Muscle of leg (tissue), 3 donors: ENCODE measurements at regions not wholly inside any gene's neighbourhood (a gene's known extent, or its start where the extent isn't known, plus 50 kb on each side); places are given as distances from the start of the nearest gene placed in this dataset.
"Not testable (repeated sequence)": the region's sequence is repeated elsewhere in the genome, so short reads cannot be mapped to it uniquely, and the experiment has no call there.

Experiments
- DNase-seq: peaks from one replicate; pipeline ENCODE4 v3.0.0; 2013
- H3K27ac ChIP-seq: one replicate; pipeline ENCODE4 v1.5.1; 2013; ENCODE audit warnings: mild to moderate bottlenecking, low read length, control low read depth
- H3K27me3 ChIP-seq: one replicate; pipeline ENCODE4 v1.6.1; 2013; ENCODE audit warnings: low read length; ENCODE audit not compliant: control insufficient read depth, insufficient read depth
- H3K36me3 ChIP-seq: one replicate; pipeline ENCODE4 v1.6.1; 2013; ENCODE audit warnings: low read length; ENCODE audit not compliant: control insufficient read depth, insufficient read depth
- H3K4me1 ChIP-seq: one replicate; pipeline ENCODE4 v1.6.1; 2013; ENCODE audit warnings: low read length; ENCODE audit not compliant: control insufficient read depth, insufficient read depth
- H3K4me3 ChIP-seq: one replicate; pipeline ENCODE4 v1.5.1; 2013; ENCODE audit warnings: low read length, control low read depth
- H3K9me3 ChIP-seq: replicated peaks from 2 replicates; pipeline ENCODE4 v1.6.1; 2013; ENCODE audit warnings: low read depth, low read length; ENCODE audit not compliant: control insufficient read depth
- WGBS: methylation state at CpG from one replicate; pipeline ENCODE4 v1.1.5; 2013; ENCODE audit warnings: missing lambda C conversion rate; ENCODE audit not compliant: insufficient coverage; 5-methylcytosine and 5-hydroxymethylcytosine counted together

- Histone ChIP-seq H3K4me3 (no peak overlapping the region), H3K9me3 (peaks cover 16% of the 10 kb centered on the region), H3K27ac (no peak overlapping the region), H3K4me1 (no peaks in the 10 kb centered on the region), H3K27me3 (no peaks in the 10 kb centered on the region), H3K36me3 (no peaks in the 10 kb centered on the region)
- no peak for DNase-seq
- 96% methylated on average over 3 of the region's 4 CpGs for WGBS
Measured at GRCh38 chr9:28443461-28443860, 870.2 kb upstream of the C9orf72 start.

- peaks cover 16% of the 10 kb centered on the region for H3K9me3 ChIP-seq
- H3K36me3 ChIP-seq = no peaks in the 10 kb centered on the region
- no peak overlapping the region for H3K27ac ChIP-seq
- no CpG with 5 or more reads among the region's 1 CpG for WGBS
- no peaks in the 10 kb centered on the region for H3K4me1 ChIP-seq
- no peaks in the 10 kb centered on the region for H3K27me3 ChIP-seq
- DNase-seq = no peak
- no peak overlapping the region for H3K4me3 ChIP-seq
Measured at GRCh38 chr9:28444637-28445036, 871.4 kb upstream of the C9orf72 start.

GRCh38 chr9:28445211-28445610 is 871.9 kb upstream of the C9orf72 start:
- Histone ChIP-seq H3K4me3 (no peak overlapping the region), H3K9me3 (peaks cover 16% of the 10 kb centered on the region), H3K4me1 (no peaks in the 10 kb centered on the region), H3K27ac (no peak overlapping the region), H3K27me3 (no peaks in the 10 kb centered on the region), H3K36me3 (no peaks in the 10 kb centered on the region)
- no CpG with 5 or more reads among the region's 1 CpG for WGBS
- DNase-seq = no peak

- no peaks in the 10 kb centered on the region for H3K4me1 ChIP-seq
- no peak overlapping the region for H3K27ac ChIP-seq
- no peaks in the 10 kb centered on the region for H3K36me3 ChIP-seq
- no peak overlapping the region for H3K4me3 ChIP-seq
- DNase-seq = no peak
- WGBS = no CpG with 5 or more reads among the region's 2 CpGs
- no peaks in the 10 kb centered on the region for H3K27me3 ChIP-seq
- no peaks in the 10 kb centered on the region for H3K9me3 ChIP-seq
Measured at GRCh38 chr9:28453918-28454317, 880.6 kb upstream of the C9orf72 start.

GRCh38 chr9:28456861-28457260 is 883.6 kb upstream of the C9orf72 start:
- Histone ChIP-seq H3K36me3 (no peaks in the 10 kb centered on the region), H3K9me3 (no peaks in the 10 kb centered on the region), H3K4me1 (no peaks in the 10 kb centered on the region), H3K4me3 (no peak overlapping the region), H3K27ac (no peak overlapping the region), H3K27me3 (no peaks in the 10 kb centered on the region)
- DNase-seq = peak; percentile 54

GRCh38 chr9:28464481-28465216 is 891.4 kb upstream of the C9orf72 start:
- Histone ChIP-seq H3K9me3 (peaks cover 2% of the 10 kb centered on the region), H3K4me3 (no peak overlapping the region), H3K36me3 (no peaks in the 10 kb centered on the region), H3K27ac (peak overlapping the region; percentile 22), H3K4me1 (no peaks in the 10 kb centered on the region), H3K27me3 (no peaks in the 10 kb centered on the region)
- 91% methylated on average over 4 of the region's 8 CpGs for WGBS
- peak; percentile 79 for DNase-seq

- Histone ChIP-seq H3K4me1 (no peaks in the 10 kb centered on the region), H3K27ac (no peak overlapping the region), H3K9me3 (no peaks in the 10 kb centered on the region), H3K27me3 (no peaks in the 10 kb centered on the region), H3K36me3 (no peaks in the 10 kb centered on the region), H3K4me3 (no peak overlapping the region)
- DNase-seq = no peak
- WGBS = 0% methylated on average over 1 of the region's 2 CpGs
Measured at GRCh38 chr9:28471261-28471660, 898.0 kb upstream of the C9orf72 start.

- no peaks in the 10 kb centered on the region for H3K36me3 ChIP-seq
- DNase-seq = no peak
- no peak overlapping the region for H3K27ac ChIP-seq
- H3K4me3 ChIP-seq = no peak overlapping the region
- WGBS = no CpG with 5 or more reads among the region's 1 CpG
- H3K27me3 ChIP-seq = no peaks in the 10 kb centered on the region
- H3K4me1 ChIP-seq = no peaks in the 10 kb centered on the region
- H3K9me3 ChIP-seq = peaks cover 3% of the 10 kb centered on the region
Measured at GRCh38 chr9:28487561-28487960, 914.3 kb upstream of the C9orf72 start.

- H3K4me3 ChIP-seq = no peak overlapping the region
- no peak for DNase-seq
- no peaks in the 10 kb centered on the region for H3K36me3 ChIP-seq
- H3K27ac ChIP-seq = no peak overlapping the region
- no peaks in the 10 kb centered on the region for H3K4me1 ChIP-seq
- H3K27me3 ChIP-seq = no peaks in the 10 kb centered on the region
- H3K9me3 ChIP-seq = peaks cover 5% of the 10 kb centered on the region
Measured at GRCh38 chr9:28491121-28491520, 917.8 kb upstream of the C9orf72 start.

GRCh38 chr9:28498168-28498567 is 924.9 kb upstream of the C9orf72 start:
- H3K27me3 ChIP-seq, H3K4me1 ChIP-seq, DNase-seq, H3K9me3 ChIP-seq, H3K4me3 ChIP-seq, H3K36me3 ChIP-seq, H3K27ac ChIP-seq: not testable (repeated sequence)
- WGBS = 92% methylated on average over 6 of the region's 10 CpGs

- H3K4me1 ChIP-seq = no peaks in the 10 kb centered on the region
- WGBS = 80% methylated on average over 1 of the region's 3 CpGs
- DNase-seq = peak; percentile 3
- no peaks in the 10 kb centered on the region for H3K27me3 ChIP-seq
- H3K36me3 ChIP-seq = no peaks in the 10 kb centered on the region
- H3K9me3 ChIP-seq = no peaks in the 10 kb centered on the region
- H3K4me3 ChIP-seq = no peak overlapping the region
- H3K27ac ChIP-seq = no peak overlapping the region
Measured at GRCh38 chr9:28502189-28502588, 928.9 kb upstream of the C9orf72 start.
